ENCODE measurements at regions not wholly inside any gene's neighbourhood (a gene's known extent, or its start where the extent isn't known, plus 50 kb on each side); places are given as distances from the start of the nearest gene placed in this dataset.
A peak's percentile ranks its signal among the peaks of the same experiment; 100 is the strongest.
"Not testable (repeated sequence)": the region's sequence is repeated elsewhere in the genome, so short reads cannot be mapped to it uniquely, and the experiment has no call there.

DNA sequence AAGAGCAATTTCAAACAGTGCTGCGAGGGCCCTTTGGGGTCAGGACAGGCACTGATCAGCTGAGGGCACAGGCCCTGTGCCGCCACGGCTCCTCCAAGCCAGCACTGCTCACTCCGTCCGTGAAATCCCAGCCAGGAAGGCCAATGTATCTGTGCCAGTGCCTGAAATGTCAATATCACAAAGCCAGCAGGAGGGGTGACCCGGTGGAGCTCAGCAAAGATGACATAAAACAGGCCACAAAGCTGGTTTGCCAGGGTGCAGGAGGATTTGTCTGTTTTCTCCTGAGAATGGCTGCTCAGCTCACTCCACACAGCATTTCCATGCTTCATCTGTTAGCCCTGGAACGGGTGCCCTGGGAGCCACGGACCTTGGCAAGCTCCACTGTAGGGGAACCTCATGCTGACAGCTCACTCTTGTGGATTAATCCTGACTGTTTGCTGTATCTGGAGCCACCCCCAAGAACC is 192.5 kb upstream of the SULF2 start:
- H2AFZ ChIP-seq (ENCODE audit: insufficient read depth, low read depth, low read length, poor library complexity, severe bottlenecking); H3K27me3 ChIP-seq (ENCODE audit: control insufficient read depth in 2 of 2, insufficient read depth in 2 of 2, low read length in 2 of 2); H3K9me3 ChIP-seq (replicated peaks in 1 of 2; ENCODE audit: control insufficient read depth in 1 of 2, insufficient read depth in 1 of 2, low read length in 2 of 2); H3K79me2 ChIP-seq (ENCODE audit: insufficient read depth, low read length); H3K36me3 ChIP-seq (replicated peaks in 1 of 2; ENCODE audit: control insufficient read depth in 1 of 2, insufficient read depth in 2 of 2, low read length in 2 of 2); H4K20me1 ChIP-seq (ENCODE audit: insufficient read depth, low read length); H3K9me3 Mint-ChIP-seq; H3K36me3 Mint-ChIP-seq; intact Hi-C loops (cut with micrococcal nuclease); H3K27ac ChIP-seq (ENCODE audit: low read depth in 1 of 2, low read length in 2 of 2); H3K4me3 ChIP-seq (replicated peaks in 1 of 3; ENCODE audit: low read depth in 2 of 3, low read length in 3 of 3); H3K9ac ChIP-seq (ENCODE audit: insufficient read depth, low read length, poor library complexity, severe bottlenecking); DNase-seq; H3K4me2 ChIP-seq (replicated peaks; ENCODE audit: extremely low read depth, low read length, poor library complexity, severe bottlenecking): not testable (repeated sequence)
- H3K4me1 Mint-ChIP-seq: peaks cover 28% of the 10 kb centered on the region
- 93% methylated on average over 6 of the region's 8 CpGs for WGBS (ENCODE audit: insufficient coverage)
- H3K27ac Mint-ChIP-seq: peak overlapping the region in 2 of 7 donors; percentile 3 to 48
- H3K27me3 Mint-ChIP-seq (ENCODE audit: low read depth in 3 of 3): peaks cover 16 to 29% (median 25%) of the 10 kb centered on the region in 3 donors
- peak overlapping the region in 1 of 2 donors; percentile 55 for H3K4me3 Mint-ChIP-seq
- peaks cover 16 to 18% of the 10 kb centered on the region in 2 donors for H3K4me1 ChIP-seq (ENCODE audit: control insufficient read depth in 1 of 2, insufficient read depth in 2 of 2, low read length in 2 of 2)

DNA sequence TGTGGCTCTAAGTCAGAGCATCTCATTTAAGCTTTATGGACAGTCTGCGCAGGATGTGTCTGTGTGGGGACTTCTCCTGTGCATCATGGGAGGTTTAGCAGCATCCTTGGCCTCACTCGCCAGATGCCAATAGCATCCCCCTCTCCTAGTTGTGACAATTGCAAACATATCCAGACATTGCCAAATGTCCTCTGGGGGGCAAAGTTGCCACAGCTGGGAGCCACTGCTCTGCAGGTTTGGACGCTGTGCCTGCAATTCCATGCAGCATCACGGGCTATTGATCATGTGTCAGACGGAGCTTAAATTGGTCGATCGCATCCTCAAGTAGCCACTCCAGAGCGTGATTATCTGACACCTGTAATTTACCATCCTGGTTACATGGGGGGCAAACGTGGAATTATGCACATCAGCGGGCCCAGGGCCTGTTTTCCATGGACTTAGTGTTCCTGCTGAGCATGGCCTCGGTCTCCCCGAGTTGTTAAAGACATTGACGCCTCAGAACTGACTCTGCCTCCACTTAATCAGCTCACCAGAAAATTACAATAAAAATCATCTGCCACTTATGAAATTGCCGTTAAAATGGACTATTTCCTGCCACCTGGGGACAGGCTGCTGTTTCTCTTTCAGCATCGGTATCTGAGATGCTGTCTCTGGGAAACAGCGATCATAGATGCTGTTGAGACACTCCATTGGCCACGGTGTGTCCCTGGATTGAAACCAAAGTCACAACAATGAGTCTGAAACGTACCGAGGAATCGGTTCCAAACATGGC is 191.9 kb upstream of the SULF2 start:
- Mint-ChIP-seq H3K27me3 (ENCODE audit: low read depth in 3 of 3) (peaks cover 16 to 35% (median 28%) of the 10 kb centered on the region in 3 donors), H3K4me1 (peaks cover 33% of the 10 kb centered on the region), H3K27ac (peak overlapping the region in 1 of 7 donors; percentile 48), H3K4me3 (peak overlapping the region in 1 of 2 donors; percentile 10)
- 87% methylated on average over 8 of the region's 20 CpGs for WGBS (ENCODE audit: insufficient coverage)
- H3K79me2 ChIP-seq (ENCODE audit: insufficient read depth, low read length); H3K4me2 ChIP-seq (replicated peaks; ENCODE audit: extremely low read depth, low read length, poor library complexity, severe bottlenecking); H3K27ac ChIP-seq (ENCODE audit: low read depth in 1 of 2, low read length in 2 of 2); H3K36me3 ChIP-seq (replicated peaks in 1 of 2; ENCODE audit: control insufficient read depth in 1 of 2, insufficient read depth in 2 of 2, low read length in 2 of 2); H3K36me3 Mint-ChIP-seq; H3K9me3 Mint-ChIP-seq; H3K9me3 ChIP-seq (replicated peaks in 1 of 2; ENCODE audit: control insufficient read depth in 1 of 2, insufficient read depth in 1 of 2, low read length in 2 of 2); H3K9ac ChIP-seq (ENCODE audit: insufficient read depth, low read length, poor library complexity, severe bottlenecking); H3K4me3 ChIP-seq (replicated peaks in 1 of 3; ENCODE audit: low read depth in 2 of 3, low read length in 3 of 3); H2AFZ ChIP-seq (ENCODE audit: insufficient read depth, low read depth, low read length, poor library complexity, severe bottlenecking); H4K20me1 ChIP-seq (ENCODE audit: insufficient read depth, low read length); DNase-seq; intact Hi-C loops (cut with micrococcal nuclease); H3K27me3 ChIP-seq (ENCODE audit: control insufficient read depth in 2 of 2, insufficient read depth in 2 of 2, low read length in 2 of 2): not testable (repeated sequence)
- peaks cover 20 to 23% of the 10 kb centered on the region in 2 donors for H3K4me1 ChIP-seq (ENCODE audit: control insufficient read depth in 1 of 2, insufficient read depth in 2 of 2, low read length in 2 of 2)

Measured in CD14-positive monocyte (primary cell).